IMR-90 (cell line): ENCODE measurements at regions not wholly inside any gene's neighbourhood (a gene's known extent, or its start where the extent isn't known, plus 50 kb on each side); places are given as distances from the start of the nearest gene placed in this dataset.

Experiments used
- CEBPB ChIP-seq: IDR thresholded peaks from 2 replicates; pipeline ENCODE4 v1.6.1; 2012; ENCODE audit warnings: low read depth, low read length, improper control_type of control experiment
- MXI1 ChIP-seq: IDR thresholded peaks from 2 replicates; pipeline ENCODE4 v1.6.1; 2012; ENCODE audit warnings: low read depth, mild to moderate bottlenecking, low read length, moderate library complexity, borderline replicate concordance

- no peak for TF ChIP-seq CEBPB
- TF ChIP-seq MXI1: no peak
Measured at GRCh38 chr1:29498126-29499103, 262.1 kb downstream of the PTPRU start.
